Suprapubic skin (tissue), 4 donors: ENCODE measurements at regions not wholly inside any gene's neighbourhood (a gene's known extent, or its start where the extent isn't known, plus 50 kb on each side); places are given as distances from the start of the nearest gene placed in this dataset.

Experiments used
- DNase-seq, 2 donors: peaks; one replicate each; pipeline ENCODE4 v3.0.0-alpha.2; 2019; ENCODE audit warnings: low spot score in 2 of 2
- H3K27ac ChIP-seq: fragments of 200-600 bp; sonication (generic); one replicate; pipeline ENCODE4 v1.5.1; 2019
- H3K27me3 ChIP-seq: fragments of 200-600 bp; sonication (generic); one replicate; pipeline ENCODE4 v1.5.1; 2019
- H3K36me3 ChIP-seq: fragments of 200-600 bp; sonication (generic); one replicate; pipeline ENCODE4 v1.5.1; 2019
- H3K4me1 ChIP-seq: fragments of 200-600 bp; sonication (generic); one replicate; pipeline ENCODE4 v1.5.1; 2019
- H3K4me3 ChIP-seq: fragments of 200-600 bp; sonication (generic); one replicate; pipeline ENCODE4 v1.5.1; 2019; ENCODE audit warnings: mild to moderate bottlenecking
- H3K9me3 ChIP-seq: fragments of 200-600 bp; sonication (generic); one replicate; pipeline ENCODE4 v1.5.1; 2019
- EP300 ChIP-seq: sonication (generic); formaldehyde crosslinking; IDR thresholded peaks from one replicate; pipeline ENCODE4 v1.6.1; 2017; ENCODE audit warnings: antibody characterized with exemption
- POLR2A ChIP-seq, 2 donors: fragments of 450-650 bp; IDR thresholded peaks; one replicate each; pipeline ENCODE4 v1.6.1; 2017; ENCODE audit warnings: antibody characterized with exemption in 2 of 2, mild to moderate bottlenecking in 2 of 2, moderate library complexity in 2 of 2
- POLR2AphosphoS5 ChIP-seq, 3 donors: sonication (generic); formaldehyde crosslinking; IDR thresholded peaks; one replicate each; pipeline ENCODE4 v1.6.1; 2017; ENCODE audit warnings: antibody characterized with exemption in 3 of 3
- WGBS: methylation state at CpG from one replicate; pipeline ENCODE4 v1.1.5; 2018; 5-methylcytosine and 5-hydroxymethylcytosine counted together
- TF ChIP-seq, protein P1 (sequence below), 2 donors: fragments of 200-600 bp in 1 of 2; fragments of 450-650 bp in 1 of 2; sonication (generic) in 1 of 2; IDR thresholded peaks; one replicate each; pipeline ENCODE4 v1.5.1; 2016 to 2019; ENCODE audit warnings: antibody characterized with exemption in 2 of 2, mild to moderate bottlenecking in 1 of 2, moderate library complexity in 1 of 2

GRCh38 chr9:32218100-32218767, 166.2 kb upstream of the ACO1 start:
- Histone ChIP-seq H3K27ac (no peak overlapping the region), H3K9me3 (no peaks in the 10 kb centered on the region), H3K36me3 (no peaks in the 10 kb centered on the region), H3K4me1 (no peaks in the 10 kb centered on the region), H3K27me3 (no peaks in the 10 kb centered on the region), H3K4me3 (no peak overlapping the region)
- TF ChIP-seq EP300 = no peak
- TF ChIP-seq, protein P1, sequence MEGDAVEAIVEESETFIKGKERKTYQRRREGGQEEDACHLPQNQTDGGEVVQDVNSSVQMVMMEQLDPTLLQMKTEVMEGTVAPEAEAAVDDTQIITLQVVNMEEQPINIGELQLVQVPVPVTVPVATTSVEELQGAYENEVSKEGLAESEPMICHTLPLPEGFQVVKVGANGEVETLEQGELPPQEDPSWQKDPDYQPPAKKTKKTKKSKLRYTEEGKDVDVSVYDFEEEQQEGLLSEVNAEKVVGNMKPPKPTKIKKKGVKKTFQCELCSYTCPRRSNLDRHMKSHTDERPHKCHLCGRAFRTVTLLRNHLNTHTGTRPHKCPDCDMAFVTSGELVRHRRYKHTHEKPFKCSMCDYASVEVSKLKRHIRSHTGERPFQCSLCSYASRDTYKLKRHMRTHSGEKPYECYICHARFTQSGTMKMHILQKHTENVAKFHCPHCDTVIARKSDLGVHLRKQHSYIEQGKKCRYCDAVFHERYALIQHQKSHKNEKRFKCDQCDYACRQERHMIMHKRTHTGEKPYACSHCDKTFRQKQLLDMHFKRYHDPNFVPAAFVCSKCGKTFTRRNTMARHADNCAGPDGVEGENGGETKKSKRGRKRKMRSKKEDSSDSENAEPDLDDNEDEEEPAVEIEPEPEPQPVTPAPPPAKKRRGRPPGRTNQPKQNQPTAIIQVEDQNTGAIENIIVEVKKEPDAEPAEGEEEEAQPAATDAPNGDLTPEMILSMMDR (IDR thresholded peaks at IDR 0.05) = no peak
- TF ChIP-seq POLR2A (IDR thresholded peaks at IDR 0.05) = no peak
- TF ChIP-seq POLR2AphosphoS5 (IDR thresholded peaks at IDR 0.05) = no peak
- no peak for DNase-seq

DNA sequence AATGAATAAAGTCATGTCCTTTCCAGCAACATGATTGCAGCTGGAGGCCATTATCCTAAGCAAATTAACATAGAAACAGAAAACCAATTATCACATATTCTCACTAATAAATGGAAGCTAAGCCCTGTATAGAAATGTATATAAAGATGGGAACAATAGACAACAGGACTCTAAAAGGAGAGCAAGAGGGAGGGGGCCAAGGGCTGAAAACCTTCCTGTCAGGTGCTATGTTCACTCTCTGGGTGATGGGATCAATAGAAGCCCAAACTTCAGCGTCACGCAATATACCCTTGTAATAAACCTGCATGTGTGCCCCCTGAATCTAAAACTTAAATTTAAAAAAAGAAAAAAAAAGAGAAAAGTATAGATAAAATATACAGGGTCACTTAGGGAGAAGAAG, 163.7 kb upstream of the ACO1 start:
- Histone ChIP-seq H3K4me3 (no peak overlapping the region), H3K36me3 (no peaks in the 10 kb centered on the region), H3K27ac (no peak overlapping the region), H3K27me3 (no peaks in the 10 kb centered on the region), H3K4me1 (no peaks in the 10 kb centered on the region), H3K9me3 (no peaks in the 10 kb centered on the region)
- WGBS = 97% methylated on average over 2 of the region's 2 CpGs
- TF ChIP-seq, protein P1 (IDR thresholded peaks at IDR 0.05) = no peak
- no peak for TF ChIP-seq POLR2A (IDR thresholded peaks at IDR 0.05)
- TF ChIP-seq EP300 = no peak
- TF ChIP-seq POLR2AphosphoS5 (IDR thresholded peaks at IDR 0.05) = no peak
- no peak for DNase-seq

- Histone ChIP-seq H3K27ac (no peak overlapping the region), H3K27me3 (no peaks in the 10 kb centered on the region), H3K9me3 (no peaks in the 10 kb centered on the region), H3K36me3 (no peaks in the 10 kb centered on the region), H3K4me1 (no peaks in the 10 kb centered on the region), H3K4me3 (no peak overlapping the region)
- no peak for DNase-seq
- TF ChIP-seq, protein P1 (IDR thresholded peaks at IDR 0.05) = no peak
- TF ChIP-seq POLR2AphosphoS5 (IDR thresholded peaks at IDR 0.05) = no peak
- TF ChIP-seq POLR2A (IDR thresholded peaks at IDR 0.05) = no peak
- TF ChIP-seq EP300 = no peak
- 65% methylated on average over 2 of the region's 2 CpGs for WGBS
Measured at GRCh38 chr9:32234451-32234850, 150.0 kb upstream of the ACO1 start.

DNA sequence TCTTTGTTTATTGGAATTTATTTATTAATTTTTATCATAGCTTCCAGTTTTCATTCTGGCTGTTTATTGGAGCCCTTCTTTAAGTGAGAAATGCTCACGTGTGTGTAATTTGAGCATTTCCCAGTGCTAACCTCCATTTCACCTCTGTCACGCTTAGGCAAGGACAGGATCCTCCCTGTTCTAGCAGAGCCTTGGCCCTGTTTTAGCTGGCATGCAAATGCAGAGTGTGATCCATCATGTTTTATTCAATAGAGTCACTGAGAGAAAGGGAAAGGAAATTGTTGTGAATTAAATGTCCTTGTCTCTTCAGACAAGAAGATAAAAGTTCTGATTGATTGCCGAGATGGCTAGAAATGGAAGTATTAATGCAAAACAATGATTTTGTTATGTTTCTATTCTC, 137.3 kb upstream of the ACO1 start:
- TF ChIP-seq EP300 (no peak), POLR2AphosphoS5 (IDR thresholded peaks at IDR 0.05) (no peak), POLR2A (IDR thresholded peaks at IDR 0.05) (no peak)
- TF ChIP-seq, protein P1 (IDR thresholded peaks at IDR 0.05) = no peak
- Histone ChIP-seq H3K4me1 (no peaks in the 10 kb centered on the region), H3K27me3 (no peaks in the 10 kb centered on the region), H3K36me3 (no peaks in the 10 kb centered on the region), H3K4me3 (no peak overlapping the region), H3K27ac (no peak overlapping the region), H3K9me3 (no peaks in the 10 kb centered on the region)
- WGBS = 39% methylated on average over 3 of the region's 3 CpGs
- no peak for DNase-seq

GRCh38 chr9:32248189-32248712, 136.2 kb upstream of the ACO1 start:
- no peak for DNase-seq
- H3K9me3 ChIP-seq = no peaks in the 10 kb centered on the region
- H3K36me3 ChIP-seq = no peaks in the 10 kb centered on the region
- no peak overlapping the region for H3K4me3 ChIP-seq
- 79% methylated on average over 2 of the region's 2 CpGs for WGBS
- H3K4me1 ChIP-seq = no peaks in the 10 kb centered on the region
- TF ChIP-seq EP300 (no peak), POLR2AphosphoS5 (IDR thresholded peaks at IDR 0.05) (no peak), POLR2A (IDR thresholded peaks at IDR 0.05) (no peak)
- TF ChIP-seq, protein P1 (IDR thresholded peaks at IDR 0.05) = no peak
- no peak overlapping the region for H3K27ac ChIP-seq
- no peaks in the 10 kb centered on the region for H3K27me3 ChIP-seq
